MM.1S (cell line): ENCODE measurements at regions not wholly inside any gene's neighbourhood (a gene's known extent, or its start where the extent isn't known, plus 50 kb on each side); places are given as distances from the start of the nearest gene placed in this dataset.

Source experiments
- DNase-seq: peaks from one replicate; pipeline ENCODE4 v3.0.0-alpha.2; 2015
- H2AFZ ChIP-seq: fragments of 300-600 bp; sonication (generic); 2 replicates; pipeline ENCODE4 v1.6.0; 2016; ENCODE audit warnings: antibody characterized with exemption, low read length
- H3F3A ChIP-seq: fragments of 300-600 bp; sonication (generic); 2 replicates; pipeline ENCODE4 v1.6.1; 2016; ENCODE audit warnings: mild to moderate bottlenecking, antibody characterized with exemption, low read length, moderate library complexity, mixed read lengths; ENCODE audit not compliant: insufficient read depth
- H3K27ac ChIP-seq: fragments of 300-600 bp; sonication (generic); 2 replicates; pipeline ENCODE4 v1.5.1; 2016; ENCODE audit warnings: mild to moderate bottlenecking, low read length
- H3K27me3 ChIP-seq: fragments of 300-600 bp; sonication (generic); replicated peaks from 2 replicates; pipeline ENCODE4 v1.6.0; 2016; ENCODE audit warnings: low read length; ENCODE audit not compliant: insufficient read depth
- H3K36me3 ChIP-seq: fragments of 300-600 bp; sonication (generic); replicated peaks from 2 replicates; pipeline ENCODE4 v1.6.1; 2016; ENCODE audit warnings: mild to moderate bottlenecking, low read length, mixed read lengths; ENCODE audit not compliant: insufficient read depth
- H3K4me1 ChIP-seq: fragments of 300-600 bp; sonication (generic); 2 replicates; pipeline ENCODE4 v1.6.1; 2016; ENCODE audit warnings: low read length, mixed read lengths
- H3K4me2 ChIP-seq: fragments of 300-600 bp; sonication (generic); 2 replicates; pipeline ENCODE4 v1.6.0; 2016; ENCODE audit warnings: low read depth, low read length
- H3K4me3 ChIP-seq: fragments of 300-600 bp; sonication (generic); 2 replicates; pipeline ENCODE4 v1.5.1; 2016; ENCODE audit warnings: low read length, mixed read lengths
- H3K79me2 ChIP-seq: fragments of 300-600 bp; sonication (generic); 2 replicates; pipeline ENCODE4 v1.6.1; 2016; ENCODE audit warnings: mixed run types, low read length, mixed read lengths
- H3K9ac ChIP-seq: fragments of 300-600 bp; sonication (generic); 2 replicates; pipeline ENCODE4 v1.6.1; 2016; ENCODE audit warnings: low read length, mixed read lengths
- H3K9me2 ChIP-seq: fragments of 300-600 bp; sonication (generic); replicated peaks from 2 replicates; pipeline ENCODE4 v1.6.1; 2016; ENCODE audit warnings: mild to moderate bottlenecking, low read length, mixed read lengths; ENCODE audit not compliant: insufficient read depth
- H3K9me3 ChIP-seq: fragments of 300-600 bp; sonication (generic); replicated peaks from 2 replicates; pipeline ENCODE4 v1.6.1; 2016; ENCODE audit warnings: mild to moderate bottlenecking, low read length, mixed read lengths; ENCODE audit not compliant: insufficient read depth
- H4K20me1 ChIP-seq: fragments of 300-600 bp; sonication (generic); 2 replicates; pipeline ENCODE4 v1.6.1; 2016; ENCODE audit warnings: mild to moderate bottlenecking, low read length, moderate library complexity, mixed read lengths; ENCODE audit not compliant: insufficient read depth
- CTCF ChIP-seq: fragments of 300-600 bp; sonication (generic); IDR thresholded peaks from 2 replicates; pipeline ENCODE4 v1.5.1; 2016; ENCODE audit warnings: antibody characterized with exemption, low read length, mixed read lengths
- EZH2 ChIP-seq: fragments of 300-600 bp; sonication (generic); optimal IDR thresholded peaks from 2 replicates; pipeline ENCODE3; 2017; ENCODE audit warnings: low read depth, mild to moderate bottlenecking, antibody characterized with exemption, low read length, mixed read lengths
- EZH2phosphoT487 ChIP-seq: fragments of 300-600 bp; sonication (generic); IDR thresholded peaks from 2 replicates; pipeline ENCODE4 v1.6.1; 2018; ENCODE audit warnings: antibody characterized with exemption, low read length

GRCh38 chr7:156003220-156004162 lies 191.2 kb upstream of the SHH start:
- Histone ChIP-seq H3K4me1 (no peaks in the 10 kb centered on the region), H3K36me3 (no peaks in the 10 kb centered on the region), H3K27me3 (peaks cover 89% of the 10 kb centered on the region), H3K9me3 (no peaks in the 10 kb centered on the region), H3K9ac (no peak overlapping the region), H3K27ac (no peak overlapping the region), H2AFZ (no peak overlapping the region), H3K9me2 (no peaks in the 10 kb centered on the region), H4K20me1 (no peaks in the 10 kb centered on the region), H3K4me3 (no peak overlapping the region), H3F3A (no peaks in the 10 kb centered on the region), H3K79me2 (no peaks in the 10 kb centered on the region), H3K4me2 (no peak overlapping the region)
- no peak for TF ChIP-seq EZH2phosphoT487
- no peak for TF ChIP-seq EZH2
- TF ChIP-seq CTCF: no peak
- DNase-seq: no peak

GRCh38 chr7:156002362-156003066 lies 190.3 kb upstream of the SHH start:
- no peak overlapping the region for H2AFZ ChIP-seq
- H3K36me3 ChIP-seq: no peaks in the 10 kb centered on the region
- H3K9me2 ChIP-seq: no peaks in the 10 kb centered on the region
- H3K4me1 ChIP-seq: no peaks in the 10 kb centered on the region
- TF ChIP-seq CTCF (no peak), EZH2phosphoT487 (no peak), EZH2 (no peak)
- H3K27me3 ChIP-seq: peaks cover 96% of the 10 kb centered on the region
- no peak overlapping the region for H3K4me2 ChIP-seq
- no peaks in the 10 kb centered on the region for H3K79me2 ChIP-seq
- no peaks in the 10 kb centered on the region for H3K9me3 ChIP-seq
- H3K9ac ChIP-seq: no peak overlapping the region
- no peak overlapping the region for H3K4me3 ChIP-seq
- H4K20me1 ChIP-seq: no peaks in the 10 kb centered on the region
- H3F3A ChIP-seq: no peaks in the 10 kb centered on the region
- H3K27ac ChIP-seq: no peak overlapping the region
- DNase-seq: no peak

- H3K9ac ChIP-seq: no peak overlapping the region
- no peaks in the 10 kb centered on the region for H3K9me2 ChIP-seq
- H3K4me2 ChIP-seq: no peak overlapping the region
- no peaks in the 10 kb centered on the region for H3K79me2 ChIP-seq
- DNase-seq: no peak
- H4K20me1 ChIP-seq: no peaks in the 10 kb centered on the region
- no peaks in the 10 kb centered on the region for H3K36me3 ChIP-seq
- no peaks in the 10 kb centered on the region for H3F3A ChIP-seq
- no peaks in the 10 kb centered on the region for H3K9me3 ChIP-seq
- no peak overlapping the region for H3K27ac ChIP-seq
- H2AFZ ChIP-seq: no peak overlapping the region
- TF ChIP-seq EZH2 (no peak), EZH2phosphoT487 (no peak), CTCF (no peak)
- H3K4me3 ChIP-seq: no peak overlapping the region
- H3K4me1 ChIP-seq: no peaks in the 10 kb centered on the region
- peaks cover 97% of the 10 kb centered on the region for H3K27me3 ChIP-seq
Observed at GRCh38 chr7:156001496-156002260, 189.4 kb upstream of the SHH start.
